NCI-H1694 (cell line): ENCODE measurements at regions not wholly inside any gene's neighbourhood (a gene's known extent, or its start where the extent isn't known, plus 50 kb on each side); places are given as distances from the start of the nearest gene placed in this dataset.

ENCODE experiments used
- DNase-seq: peaks from one replicate; lab custom pipeline; 2025; lab: John Stamatoyannopoulos, UW

DNA sequence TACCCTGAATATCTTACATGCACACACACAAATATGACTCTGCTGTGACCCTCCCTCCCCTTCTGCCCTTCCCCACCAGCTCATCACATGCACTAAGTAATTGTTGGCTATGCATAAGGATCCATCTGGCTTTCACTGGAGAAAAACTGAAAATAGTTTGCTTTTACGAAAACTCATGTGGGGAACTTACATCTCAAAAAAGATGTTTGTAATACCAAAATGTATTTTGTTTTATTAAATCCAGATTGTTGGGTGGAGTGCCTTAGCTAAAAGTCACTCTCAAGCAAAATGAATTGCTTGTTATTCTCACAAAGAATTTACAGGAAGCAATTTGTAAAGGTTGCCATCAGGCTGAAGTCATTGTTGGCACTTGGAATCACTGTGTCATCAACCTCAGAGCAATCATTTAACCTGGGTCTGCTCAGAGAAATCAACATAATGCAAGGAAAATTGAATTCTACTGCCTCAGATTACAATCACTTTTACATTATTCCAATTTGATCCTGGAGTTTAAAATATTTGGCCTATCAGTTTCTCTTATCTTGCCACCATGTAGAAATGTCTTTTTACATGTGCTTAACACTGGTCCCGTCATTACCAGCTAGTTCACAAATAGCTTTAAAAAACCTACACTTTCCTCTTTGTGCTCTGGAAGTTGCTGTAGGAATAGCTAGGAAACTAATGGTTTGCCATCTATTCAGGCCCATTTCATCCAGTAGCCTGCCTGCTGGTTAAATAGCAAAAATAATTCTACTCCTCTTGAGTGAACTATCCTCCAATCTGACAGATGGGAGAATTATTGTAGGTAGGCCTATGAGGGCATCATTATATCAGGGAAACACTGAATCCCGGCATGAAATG lies 90.3 kb upstream of the TMEM17 start:
- peak; percentile 3 for DNase-seq

DNA sequence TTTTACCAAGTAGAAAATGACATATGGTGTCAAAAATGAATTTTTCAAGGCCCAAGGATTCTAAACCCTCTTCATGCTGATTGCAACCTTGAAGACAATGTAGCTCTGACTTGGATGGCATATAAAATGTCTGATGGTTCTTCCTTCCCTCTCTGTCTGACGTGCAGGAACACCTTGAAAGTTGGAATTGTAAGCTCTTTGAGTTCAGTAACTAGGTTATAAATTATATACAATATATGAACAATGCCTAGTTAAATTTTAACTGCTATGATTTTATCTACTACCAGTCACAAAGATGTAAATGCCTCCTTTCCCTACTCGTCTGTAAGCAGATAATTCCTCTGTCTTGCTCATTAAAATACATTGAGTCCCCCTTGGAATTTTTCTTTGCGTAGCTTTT lies 89.5 kb upstream of the TMEM17 start:
- no peak for DNase-seq

DNA sequence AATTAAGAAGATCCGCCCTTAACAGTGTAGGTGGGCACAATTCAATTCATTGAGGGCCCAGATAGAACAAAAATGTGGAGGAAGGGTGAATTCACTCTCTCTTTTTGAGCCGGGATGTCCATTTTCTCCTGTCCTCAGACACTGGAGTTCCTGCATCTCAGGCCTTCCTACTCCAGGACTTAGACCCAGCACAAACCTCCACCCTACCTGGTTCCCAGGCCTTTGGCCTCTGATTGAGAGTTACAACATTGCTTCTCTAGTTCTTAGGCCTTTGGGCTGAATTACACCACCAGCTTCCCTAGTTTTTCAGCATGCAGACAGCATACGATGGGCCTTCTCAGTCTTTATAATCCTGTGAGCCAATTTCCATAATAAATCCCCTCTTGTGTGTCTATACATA lies 87.8 kb upstream of the TMEM17 start:
- no peak for DNase-seq

GRCh38 chr2:62591491-62591890 lies 85.5 kb upstream of the TMEM17 start:
- DNase-seq, result no peak

DNA sequence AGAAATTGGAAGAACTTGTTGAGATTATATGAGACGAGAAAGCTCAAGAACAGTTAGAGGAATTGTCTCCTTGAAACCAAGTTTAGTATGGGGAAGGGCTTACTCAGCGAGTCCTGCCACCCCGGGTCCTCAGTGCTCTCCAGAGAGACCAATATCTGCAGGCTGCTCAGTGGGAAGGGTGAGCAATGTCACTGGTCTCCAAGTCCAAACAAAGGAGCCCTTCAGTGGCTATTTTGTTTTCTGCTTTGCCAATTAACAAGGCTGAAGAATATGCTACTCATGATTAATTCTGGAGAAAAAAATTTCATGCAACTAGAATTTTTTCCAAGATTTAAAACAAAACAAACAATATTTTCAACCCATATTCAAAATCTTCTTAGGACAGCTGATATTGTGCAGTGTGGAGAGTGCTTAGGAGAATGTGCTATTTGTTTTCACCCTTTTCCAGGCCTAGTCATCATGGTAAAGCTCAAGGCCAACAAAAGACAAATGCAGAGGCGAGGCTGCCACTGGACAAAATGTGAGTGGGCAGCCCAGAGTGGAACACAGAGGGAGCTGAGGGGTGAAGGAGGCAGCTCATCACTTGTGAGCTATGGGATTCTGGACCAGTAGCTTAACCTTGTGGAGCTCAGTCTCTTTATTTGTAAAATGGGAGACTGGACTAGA lies 83.8 kb upstream of the TMEM17 start:
- no peak for DNase-seq

GRCh38 chr2:62587592-62587991 lies 81.6 kb upstream of the TMEM17 start:
- no peak for DNase-seq

DNA sequence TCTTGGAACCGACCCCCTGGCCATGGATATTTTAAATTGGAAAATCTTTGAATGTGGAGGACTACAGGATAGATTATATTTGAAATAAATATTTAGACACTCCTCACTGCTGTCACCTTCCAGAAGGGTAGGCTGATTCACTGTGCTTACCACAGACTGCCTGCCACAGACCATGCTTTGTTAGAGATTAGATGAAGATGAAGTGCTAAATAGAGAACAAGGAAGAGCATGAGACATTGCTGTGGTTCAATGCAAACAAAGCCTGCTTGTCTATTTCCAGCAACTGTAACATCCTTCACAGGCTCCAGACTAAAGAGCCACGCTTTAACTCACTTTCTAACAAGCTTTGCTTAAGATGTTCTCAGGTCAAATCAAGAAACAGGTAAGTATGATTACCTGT lies 81.0 kb upstream of the TMEM17 start:
- no peak for DNase-seq

DNA sequence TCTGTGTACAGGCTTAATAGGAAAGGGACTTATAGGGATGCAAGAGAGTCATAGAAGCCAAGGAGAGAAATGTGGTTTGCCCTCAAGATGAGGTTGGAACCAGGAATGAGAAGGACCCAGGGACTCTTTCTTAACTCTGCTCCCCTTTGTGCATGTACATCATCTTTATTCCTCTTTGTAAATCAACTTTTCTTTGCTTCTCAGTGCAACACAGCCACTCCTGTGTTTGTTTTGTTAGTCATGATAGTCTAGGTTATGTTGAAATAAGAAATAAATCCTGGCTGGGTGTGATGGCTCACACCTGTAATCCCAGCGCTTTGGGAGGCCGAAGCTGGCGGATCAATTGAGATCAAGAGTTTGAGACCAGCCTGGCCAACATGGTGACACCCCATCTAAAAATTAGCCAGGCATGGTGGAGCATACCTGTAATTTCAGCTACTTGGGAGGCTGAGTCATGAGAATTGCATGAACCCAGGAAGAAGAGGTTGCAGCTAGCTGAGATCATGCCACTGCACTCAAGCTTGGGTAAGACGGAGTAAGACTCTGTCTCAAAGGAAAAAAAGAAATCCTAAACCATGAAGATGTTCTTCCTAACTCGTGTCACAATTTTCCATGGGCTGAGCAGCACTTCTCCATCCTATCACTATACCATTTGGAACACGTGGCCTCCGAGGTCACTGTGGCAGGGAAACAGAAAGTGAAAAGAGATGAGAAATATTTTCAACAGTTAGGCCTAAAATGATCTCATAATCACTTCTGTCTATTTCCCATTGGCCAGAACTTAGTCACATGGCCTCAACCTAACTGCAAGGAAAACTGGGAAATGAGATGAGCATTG lies 73.0 kb upstream of the TMEM17 start:
- no peak for DNase-seq

- DNase-seq, result no peak
Measured at GRCh38 chr2:62577994-62578781, 72.2 kb upstream of the TMEM17 start.

GRCh38 chr2:62576276-62576939 lies 70.4 kb upstream of the TMEM17 start:
- DNase-seq, result no peak

GRCh38 chr2:62573936-62574335 lies 67.9 kb upstream of the TMEM17 start:
- DNase-seq, result no peak

- no peak for DNase-seq
Measured at GRCh38 chr2:62573137-62573731, 67.2 kb upstream of the TMEM17 start.

GRCh38 chr2:62570861-62571698 lies 65.1 kb upstream of the TMEM17 start:
- DNase-seq, result no peak

- DNase-seq, result no peak
Measured at GRCh38 chr2:62569907-62570841, 64.2 kb upstream of the TMEM17 start.

DNA sequence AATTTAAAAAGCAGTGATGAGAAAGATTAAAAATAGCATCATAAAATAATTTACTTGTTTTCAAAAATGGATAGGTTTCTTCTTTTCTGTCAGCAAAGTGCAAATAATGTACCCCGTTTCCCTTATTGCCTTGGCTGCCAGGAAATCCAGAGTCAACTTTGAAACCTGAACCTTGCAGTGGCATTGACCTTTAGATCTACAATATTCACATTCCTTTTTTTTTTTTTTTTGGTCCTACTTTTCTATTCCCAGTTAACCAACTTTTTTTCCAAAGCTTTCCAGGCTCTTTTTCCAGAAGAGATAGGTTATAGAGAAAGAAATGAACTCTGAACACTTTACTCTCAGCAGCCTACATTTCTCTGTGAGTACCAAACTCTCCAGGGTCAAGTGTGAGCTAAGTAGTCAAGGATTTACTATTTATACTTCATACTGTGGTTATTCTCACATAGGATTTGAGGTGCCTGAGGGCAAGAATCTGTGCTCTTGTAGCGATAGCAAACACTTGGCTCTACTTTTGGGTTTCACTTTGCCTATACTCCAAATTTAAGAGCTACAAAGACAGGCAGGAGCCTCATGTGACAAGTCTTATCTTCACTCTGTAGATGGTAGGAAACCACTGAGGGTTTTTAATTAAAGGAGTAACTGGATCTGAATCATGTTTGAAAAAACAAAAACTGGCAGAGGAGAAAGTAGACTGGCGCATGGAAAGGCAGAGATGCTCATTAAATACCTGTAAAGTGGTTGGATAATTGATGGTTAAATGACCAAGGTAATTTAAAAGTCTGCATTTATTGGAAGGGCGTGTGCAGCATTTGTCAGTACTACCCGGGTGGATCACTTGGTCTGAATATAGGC lies 63.2 kb upstream of the TMEM17 start:
- DNase-seq, result no peak

- no peak for DNase-seq
Measured at GRCh38 chr2:62568074-62568473, 62.1 kb upstream of the TMEM17 start.

GRCh38 chr2:62567669-62568068 lies 61.7 kb upstream of the TMEM17 start:
- no peak for DNase-seq

GRCh38 chr2:62566847-62567246 lies 60.9 kb upstream of the TMEM17 start:
- DNase-seq, result no peak
